Nephron (organoid): ENCODE measurements at regions not wholly inside any gene's neighbourhood (a gene's known extent, or its start where the extent isn't known, plus 50 kb on each side); places are given as distances from the start of the nearest gene placed in this dataset.
A peak's percentile ranks its signal among the peaks of the same experiment; 100 is the strongest.

Source experiments
- H3K27ac Mint-ChIP-seq, 3 experiments: 2 replicates each; pipeline ENCODE4 v1.8.0; 2020; ENCODE audit warnings: mixed read lengths in 3 of 3, mild to moderate bottlenecking in 2 of 3, moderate library complexity in 1 of 3
- H3K27me3 Mint-ChIP-seq: 2 replicates; pipeline ENCODE4 v1.8.0; 2021; ENCODE audit warnings: low read depth, mild to moderate bottlenecking, moderate library complexity, mixed read lengths
- H3K36me3 Mint-ChIP-seq: 2 replicates; pipeline ENCODE4 v1.8.0; 2020; ENCODE audit warnings: low read depth, mixed read lengths
- H3K4me1 Mint-ChIP-seq: 2 replicates; pipeline ENCODE4 v1.8.0; 2020; ENCODE audit warnings: mixed read lengths
- H3K4me3 Mint-ChIP-seq, 3 experiments: 2 replicates each; pipeline ENCODE4 v1.8.0; 2020; ENCODE audit warnings: mild to moderate bottlenecking in 3 of 3, mixed read lengths in 3 of 3, moderate library complexity in 2 of 3
- H3K9me3 Mint-ChIP-seq: 2 replicates; pipeline ENCODE4 v1.8.0; 2020; ENCODE audit warnings: mixed read lengths
- CTCF ChIP-seq, 3 experiments: fragments of 200-600 bp; sonication (generic); IDR thresholded peaks; one replicate each; pipeline ENCODE4 v1.5.0; 2021; ENCODE audit warnings: antibody characterized with exemption in 3 of 3; ENCODE audit not compliant: unreplicated experiment in 3 of 3

GRCh38 chr20:7031222-7031621, 263.7 kb downstream of the BMP2 start:
- no peak overlapping the region for H3K27ac Mint-ChIP-seq

DNA sequence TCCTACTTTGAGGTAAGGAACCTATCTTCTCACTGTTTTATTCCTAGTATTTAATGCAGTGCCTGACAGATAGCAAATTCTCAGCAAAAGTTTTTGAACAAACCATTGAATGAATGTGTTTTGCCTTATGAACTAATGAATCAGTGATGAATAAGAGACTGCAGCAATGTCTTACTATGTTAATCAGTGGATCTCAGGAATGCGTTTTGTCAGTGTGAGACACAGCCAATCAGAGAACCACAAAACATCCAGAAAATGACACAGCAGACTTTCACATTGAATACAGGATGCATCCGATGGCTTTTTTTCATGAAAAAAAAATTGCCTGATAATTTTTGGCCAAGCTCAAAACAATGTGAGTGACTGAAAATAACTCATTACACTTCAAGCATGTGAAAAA, 270.5 kb downstream of the BMP2 start:
- H3K9me3 Mint-ChIP-seq = peaks cover 3% of the 10 kb centered on the region
- no peaks in the 10 kb centered on the region for H3K4me1 Mint-ChIP-seq
- H3K27ac Mint-ChIP-seq = no peak overlapping the region
- no peaks in the 10 kb centered on the region for H3K36me3 Mint-ChIP-seq
- H3K4me3 Mint-ChIP-seq = no peak overlapping the region
- no peak for TF ChIP-seq CTCF (IDR thresholded peaks at IDR 0.05; ENCODE audit: unreplicated experiment in 3 of 3)
- H3K27me3 Mint-ChIP-seq = no peaks in the 10 kb centered on the region

More at GRCh38 chr20:7031222-7031621, 263.7 kb downstream of the BMP2 start:
- Mint-ChIP-seq H3K9me3 (peaks cover 3% of the 10 kb centered on the region), H3K4me1 (peaks cover 2% of the 10 kb centered on the region), H3K36me3 (no peaks in the 10 kb centered on the region), H3K4me3 (no peak overlapping the region), H3K27me3 (no peaks in the 10 kb centered on the region)
- TF ChIP-seq CTCF (IDR thresholded peaks at IDR 0.05; ENCODE audit: unreplicated experiment in 3 of 3) = peak in 1 of 3 experiments; percentile 9

GRCh38 chr20:7057611-7058010, 290.1 kb downstream of the BMP2 start:
- TF ChIP-seq CTCF (IDR thresholded peaks at IDR 0.05; ENCODE audit: unreplicated experiment in 3 of 3) = no peak
- Mint-ChIP-seq H3K4me3 (no peak overlapping the region), H3K36me3 (no peaks in the 10 kb centered on the region), H3K9me3 (no peaks in the 10 kb centered on the region), H3K27ac (no peak overlapping the region), H3K27me3 (no peaks in the 10 kb centered on the region), H3K4me1 (no peaks in the 10 kb centered on the region)

GRCh38 chr20:7078804-7079203, 311.3 kb downstream of the BMP2 start:
- Mint-ChIP-seq H3K4me1 (no peaks in the 10 kb centered on the region), H3K27ac (no peak overlapping the region), H3K36me3 (no peaks in the 10 kb centered on the region), H3K4me3 (no peak overlapping the region), H3K9me3 (peaks cover 3% of the 10 kb centered on the region), H3K27me3 (no peaks in the 10 kb centered on the region)
- TF ChIP-seq CTCF (IDR thresholded peaks at IDR 0.05; ENCODE audit: unreplicated experiment in 3 of 3) = no peak

GRCh38 chr20:7080472-7080871, 313.0 kb downstream of the BMP2 start:
- no peak overlapping the region for H3K27ac Mint-ChIP-seq
- no peaks in the 10 kb centered on the region for H3K27me3 Mint-ChIP-seq
- H3K9me3 Mint-ChIP-seq = peaks cover 3% of the 10 kb centered on the region
- no peaks in the 10 kb centered on the region for H3K36me3 Mint-ChIP-seq
- H3K4me1 Mint-ChIP-seq = no peaks in the 10 kb centered on the region
- no peak for TF ChIP-seq CTCF (IDR thresholded peaks at IDR 0.05; ENCODE audit: unreplicated experiment in 3 of 3)
- H3K4me3 Mint-ChIP-seq = no peak overlapping the region

DNA sequence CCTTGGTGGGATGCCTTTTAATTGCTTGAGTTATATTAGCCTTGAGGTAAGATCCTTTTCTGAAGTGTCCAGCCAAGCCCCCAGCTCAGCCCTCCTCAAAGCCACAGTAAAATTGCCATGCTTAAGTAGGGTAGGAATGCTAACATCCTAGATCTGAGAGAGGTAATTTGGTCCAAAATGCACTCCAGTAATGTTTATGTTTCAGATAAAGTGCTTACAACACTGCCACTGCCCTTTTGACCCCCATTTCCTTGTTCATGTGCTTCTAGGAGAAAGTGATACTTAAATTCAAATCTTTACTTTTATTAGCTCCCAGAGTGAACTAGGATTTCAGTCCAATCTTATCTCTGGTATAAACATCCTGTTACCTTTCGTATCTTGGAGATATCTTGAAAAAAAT, 318.0 kb downstream of the BMP2 start:
- no peak for TF ChIP-seq CTCF (IDR thresholded peaks at IDR 0.05; ENCODE audit: unreplicated experiment in 3 of 3)
- Mint-ChIP-seq H3K27ac (no peak overlapping the region), H3K9me3 (peaks cover 3% of the 10 kb centered on the region)

More for the DNA sequence above, 318.0 kb downstream of the BMP2 start:
- H3K27me3 Mint-ChIP-seq = no peaks in the 10 kb centered on the region
- H3K36me3 Mint-ChIP-seq = no peaks in the 10 kb centered on the region
- H3K4me3 Mint-ChIP-seq = no peak overlapping the region
- H3K4me1 Mint-ChIP-seq = no peaks in the 10 kb centered on the region
